Right lobe of liver (tissue), 6 donors: ENCODE measurements at regions not wholly inside any gene's neighbourhood (a gene's known extent, or its start where the extent isn't known, plus 50 kb on each side); places are given as distances from the start of the nearest gene placed in this dataset.
"Not testable (repeated sequence)": the region's sequence is repeated elsewhere in the genome, so short reads cannot be mapped to it uniquely, and the experiment has no call there.

Experiments
- ATAC-seq, 4 donors: fragments of 200-7000 bp; cut with Tn5 transposase; one replicate each; pipeline ENCODE4 v1.9.1; 2020; ENCODE audit warnings: mild to moderate bottlenecking in 4 of 4, moderate library complexity in 4 of 4
- DNase-seq, 3 donors: peaks; one replicate each; pipeline ENCODE4 v3.0.0-alpha.2; 2020
- H3K27ac ChIP-seq, 3 donors: fragments of 200-600 bp; one replicate each; pipeline ENCODE4 v1.8.0; 2022
- H3K27me3 ChIP-seq, 2 donors: fragments of 200-600 bp; one replicate each; pipeline ENCODE4 v1.8.0; 2022
- H3K36me3 ChIP-seq, 4 donors: fragments of 200-600 bp; sonication (generic) in 1 of 4; one replicate each; pipeline versions ENCODE4 v1.5.1 to v1.8.0; 2017 to 2022; ENCODE audit warnings: control low read depth in 1 of 4
- H3K4me1 ChIP-seq, 4 donors: fragments of 200-600 bp; sonication (generic) in 1 of 4; one replicate each; pipeline versions ENCODE4 v1.5.1 to v1.8.0; 2017 to 2022; ENCODE audit warnings: control low read depth in 1 of 4
- H3K4me3 ChIP-seq, 3 donors: fragments of 200-600 bp; one replicate each; pipeline ENCODE4 v1.8.0; 2022
- H3K9me3 ChIP-seq, 4 donors: fragments of 200-600 bp; sonication (generic) in 1 of 4; one replicate each; pipeline versions ENCODE4 v1.5.1 to v1.8.0; 2017 to 2022; ENCODE audit warnings: control low read depth in 1 of 4
- CTCF ChIP-seq, 4 donors: fragments of 200-600 bp in 3 of 4; fragments of 450-650 bp in 1 of 4; IDR thresholded peaks; one replicate each; pipeline versions ENCODE4 v1.5.1 to v1.8.0; 2016 to 2022; ENCODE audit warnings: antibody characterized with exemption in 4 of 4, mild to moderate bottlenecking in 2 of 4
- POLR2A ChIP-seq: fragments of 450-650 bp; IDR thresholded peaks from one replicate; pipeline ENCODE4 v1.6.1; 2017; ENCODE audit warnings: antibody characterized with exemption, mild to moderate bottlenecking
- WGBS: methylation state at CpG from one replicate; pipeline ENCODE4 v1.1.6; 2018; ENCODE audit warnings: low coverage, low lambda C conversion rate; ENCODE audit not compliant: insufficient coverage; ENCODE audit errors: missing lambda C conversion rate; 5-methylcytosine and 5-hydroxymethylcytosine counted together
- intact Hi-C, 2 donors: fragments of 100-400 bp; cut with DNase I; formaldehyde crosslinking; loops; one replicate each; pipeline versions ENCODE4 v1.11.2 to v1.14.1; 2022
- donor health status: DM: no; HTN: yes; CAD: no.
- donor health status: DM: no; HTN: no; CAD: no.
- donor health status: DM: no; HTN: no; CAD: no.
- donor health status: DM: no; HTN: yes; CAD: no.
- donor health status: DM: no; HTN: yes; CAD: no.

- Histone ChIP-seq H3K27me3 (no peaks in the 10 kb centered on the region), H3K27ac (no peak overlapping the region), H3K9me3 (no peaks in the 10 kb centered on the region), H3K36me3 (no peaks in the 10 kb centered on the region), H3K4me3 (no peak overlapping the region), H3K4me1 (no peaks in the 10 kb centered on the region)
- no peak for TF ChIP-seq POLR2A
- TF ChIP-seq CTCF (IDR thresholded peaks at IDR 0.05), result no peak
- WGBS, result 80% methylated on average over 1 of the region's 5 CpGs
- DNase-seq, result no peak
- intact Hi-C loops, result no loop called here
- ATAC-seq, result no peak
These were observed 843.0 kb upstream of the ATXN8OS start for GRCh38 chr13:69264362-69265334.

GRCh38 chr13:69243366-69243765 lies 864.3 kb upstream of the ATXN8OS start:
- Histone ChIP-seq H3K27ac (no peak overlapping the region), H3K36me3 (no peaks in the 10 kb centered on the region), H3K4me1 (no peaks in the 10 kb centered on the region), H3K9me3 (no peaks in the 10 kb centered on the region), H3K4me3 (no peak overlapping the region), H3K27me3 (no peaks in the 10 kb centered on the region)
- TF ChIP-seq POLR2A (no peak), CTCF (IDR thresholded peaks at IDR 0.05) (no peak)
- ATAC-seq (no peak), DNase-seq (no peak)
- intact Hi-C loops, result no loop called here
- WGBS, result 78% methylated on average over 1 of the region's 1 CpG

- Histone ChIP-seq H3K4me3 (no peak overlapping the region), H3K27me3 (no peaks in the 10 kb centered on the region), H3K27ac (no peak overlapping the region), H3K4me1 (no peaks in the 10 kb centered on the region), H3K36me3 (no peaks in the 10 kb centered on the region), H3K9me3 (no peaks in the 10 kb centered on the region)
- intact Hi-C loops, result no loop called here
- no peak for ATAC-seq
- TF ChIP-seq POLR2A (no peak), CTCF (IDR thresholded peaks at IDR 0.05) (no peak)
- DNase-seq, result no peak
These were observed 873.5 kb upstream of the ATXN8OS start for GRCh38 chr13:69234171-69234570.

GRCh38 chr13:69226427-69226826 lies 881.2 kb upstream of the ATXN8OS start:
- Histone ChIP-seq H3K4me3 (no peak overlapping the region), H3K27ac (no peak overlapping the region), H3K9me3 (no peaks in the 10 kb centered on the region), H3K36me3 (no peaks in the 10 kb centered on the region), H3K27me3 (no peaks in the 10 kb centered on the region), H3K4me1 (no peaks in the 10 kb centered on the region)
- no peak for TF ChIP-seq POLR2A
- TF ChIP-seq CTCF (IDR thresholded peaks at IDR 0.05), result no peak
- DNase-seq (no peak), ATAC-seq (no peak)
- 61% methylated on average over 2 of the region's 2 CpGs for WGBS
- intact Hi-C loops, result no loop called here

- H3K4me1 ChIP-seq, H3K27ac ChIP-seq, H3K27me3 ChIP-seq, intact Hi-C loops, H3K36me3 ChIP-seq, H3K4me3 ChIP-seq, DNase-seq, H3K9me3 ChIP-seq, ATAC-seq: not testable (repeated sequence)
- WGBS, result 79% methylated on average over 9 of the region's 22 CpGs
These were observed 885.8 kb upstream of the ATXN8OS start for GRCh38 chr13:69221633-69222498.
